ENCODE measurements at regions not wholly inside any gene's neighbourhood (a gene's known extent, or its start where the extent isn't known, plus 50 kb on each side); places are given as distances from the start of the nearest gene placed in this dataset.

GRCh38 chr2:38174646-38175423 is 98.9 kb upstream of the CYP1B1 start:
- no peak overlapping the region for H4K8ac ChIP-seq (replicated peaks; ENCODE audit: insufficient read length, low read depth, low read length)
- WGBS (ENCODE audit: extremely low coverage, insufficient read length, low lambda C conversion rate), result no CpG with 5 or more reads among the region's 7 CpGs
- no peak overlapping the region for H3K4ac ChIP-seq (ENCODE audit: low read depth, low read length)
- DNase-seq, result no peak
- TF ChIP-seq CTCF (conservative IDR thresholded peaks at IDR 0.05), result no peak
- no peaks in the 10 kb centered on the region; a peak in 1 of 5 replicates for H3K9me3 Mint-ChIP-seq
- no peaks in the 10 kb centered on the region for H3K79me1 ChIP-seq (ENCODE audit: insufficient read depth, low read depth, low read length, poor library complexity, severe bottlenecking)
- H3K4me2 ChIP-seq (ENCODE audit: insufficient read depth, insufficient read length, low read length), result no peak overlapping the region
- no peak overlapping the region for H3T11ph ChIP-seq (ENCODE audit: low read length)
- H3K27ac ChIP-seq (ENCODE audit: insufficient read length, low read depth, low read length), result no peak overlapping the region
- H2BK12ac ChIP-seq (ENCODE audit: insufficient read length, low read depth, low read length), result no peak overlapping the region
- H2BK120ac ChIP-seq (ENCODE audit: low read depth, low read length, poor library complexity, severe bottlenecking), result no peak overlapping the region
- no peak overlapping the region for H3K18ac ChIP-seq (ENCODE audit: insufficient read length, low read depth, low read length)
- no peak overlapping the region for H3K9ac ChIP-seq (ENCODE audit: extremely low read depth, insufficient read length, low read length)
- no peak overlapping the region for H3K56ac ChIP-seq (ENCODE audit: insufficient read length, low read depth, low read length)
- H2BK15ac ChIP-seq (ENCODE audit: low read depth, low read length), result no peak overlapping the region
- H3K4me1 Mint-ChIP-seq, result peaks cover 5% of the 10 kb centered on the region in 2 experiments; a peak in 1 of 4 replicates
- no peak overlapping the region for H3K27ac Mint-ChIP-seq
- no peaks in the 10 kb centered on the region for H4K20me1 ChIP-seq (ENCODE audit: control insufficient read depth, insufficient read depth, insufficient read length)
- no peak overlapping the region for H2AK5ac ChIP-seq (ENCODE audit: insufficient read length, low read length)
- H3K79me2 ChIP-seq (ENCODE audit: insufficient read depth, low read length), result no peaks in the 10 kb centered on the region
- H3K9me3 ChIP-seq (ENCODE audit: control insufficient read depth, low read depth, low read length), result no peaks in the 10 kb centered on the region
- no peak overlapping the region for H3K14ac ChIP-seq (ENCODE audit: insufficient read depth, low read length)
- H4K5ac ChIP-seq (ENCODE audit: insufficient read length, low read depth, low read length), result no peak overlapping the region
- no peak overlapping the region for H2AFZ ChIP-seq (ENCODE audit: low read length)
- H4K91ac ChIP-seq (ENCODE audit: insufficient read length, low read depth, low read length), result no peak overlapping the region
- no peaks in the 10 kb centered on the region for H3K4me1 ChIP-seq (ENCODE audit: insufficient read depth, low read length)
- H2BK5ac ChIP-seq (ENCODE audit: insufficient read length, low read length), result no peak overlapping the region
- no peaks in the 10 kb centered on the region for H3K36me3 Mint-ChIP-seq (ENCODE audit: insufficient read depth in 1 of 3, low read depth in 3 of 3)
- no peaks in the 10 kb centered on the region for H3K23me2 ChIP-seq (ENCODE audit: insufficient read length, low read depth, low read length, poor library complexity, severe bottlenecking)
- H3K4me3 Mint-ChIP-seq, result no peak overlapping the region
- no peaks in the 10 kb centered on the region for H3K27me3 ChIP-seq (ENCODE audit: insufficient read depth, low read length)
- H3K27me3 Mint-ChIP-seq (ENCODE audit: low read depth), result no peaks in the 10 kb centered on the region
- no peak overlapping the region for H3K23ac ChIP-seq (ENCODE audit: insufficient read length, low read depth, low read length)
- H2BK20ac ChIP-seq (ENCODE audit: low read depth, low read length, poor library complexity, severe bottlenecking), result no peak overlapping the region
